ENCODE measurements at regions not wholly inside any gene's neighbourhood (a gene's known extent, or its start where the extent isn't known, plus 50 kb on each side); places are given as distances from the start of the nearest gene placed in this dataset.

- no peak for TF ChIP-seq NFE2L1 (tag; IDR thresholded peaks at IDR 0.05; ENCODE audit: borderline replicate concordance, low read depth)
- no peak for TF ChIP-seq LCOR (CRISPR knock-in tag; IDR thresholded peaks at IDR 0.05)
- TF ChIP-seq PTBP1 (IDR thresholded peaks at IDR 0.05; ENCODE audit: low read depth, low read length) = no peak
- TF ChIP-seq POLR2AphosphoS5 (IDR thresholded peaks at IDR 0.05; ENCODE audit: control insufficient read depth, insufficient read depth, low read depth, low read length) = no peak
- no peak for TF ChIP-seq POLR2A (conservative IDR thresholded peaks at IDR 0.05)
- TF ChIP-seq, protein P1, sequence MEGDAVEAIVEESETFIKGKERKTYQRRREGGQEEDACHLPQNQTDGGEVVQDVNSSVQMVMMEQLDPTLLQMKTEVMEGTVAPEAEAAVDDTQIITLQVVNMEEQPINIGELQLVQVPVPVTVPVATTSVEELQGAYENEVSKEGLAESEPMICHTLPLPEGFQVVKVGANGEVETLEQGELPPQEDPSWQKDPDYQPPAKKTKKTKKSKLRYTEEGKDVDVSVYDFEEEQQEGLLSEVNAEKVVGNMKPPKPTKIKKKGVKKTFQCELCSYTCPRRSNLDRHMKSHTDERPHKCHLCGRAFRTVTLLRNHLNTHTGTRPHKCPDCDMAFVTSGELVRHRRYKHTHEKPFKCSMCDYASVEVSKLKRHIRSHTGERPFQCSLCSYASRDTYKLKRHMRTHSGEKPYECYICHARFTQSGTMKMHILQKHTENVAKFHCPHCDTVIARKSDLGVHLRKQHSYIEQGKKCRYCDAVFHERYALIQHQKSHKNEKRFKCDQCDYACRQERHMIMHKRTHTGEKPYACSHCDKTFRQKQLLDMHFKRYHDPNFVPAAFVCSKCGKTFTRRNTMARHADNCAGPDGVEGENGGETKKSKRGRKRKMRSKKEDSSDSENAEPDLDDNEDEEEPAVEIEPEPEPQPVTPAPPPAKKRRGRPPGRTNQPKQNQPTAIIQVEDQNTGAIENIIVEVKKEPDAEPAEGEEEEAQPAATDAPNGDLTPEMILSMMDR (IDR thresholded peaks at IDR 0.05 in 2 of 3, conservative IDR thresholded peaks at IDR 0.05 in 1 of 3; ENCODE audit: insufficient read depth in 2 of 3, low read depth in 1 of 3, low read length in 3 of 3) = no peak
- no peak for TF ChIP-seq KLF6 (CRISPR knock-in tag; IDR thresholded peaks at IDR 0.05; ENCODE audit: borderline replicate concordance)
- no peak for TF ChIP-seq SIX5 (IDR thresholded peaks at IDR 0.05; ENCODE audit: borderline replicate concordance in 1 of 2, insufficient read depth in 1 of 2, low read depth in 1 of 2, low read length in 2 of 2)
- no peak for TF ChIP-seq HNRNPL (IDR thresholded peaks at IDR 0.05; ENCODE audit: low read depth, low read length)
- no peak for TF ChIP-seq ETS2 (tag; IDR thresholded peaks at IDR 0.05; ENCODE audit: borderline replicate concordance, poor library complexity, severe bottlenecking)
- TF ChIP-seq SP2 (IDR thresholded peaks at IDR 0.05; ENCODE audit: extremely low read depth, low read depth, low read length, poor library complexity, severe bottlenecking) = no peak
- TF ChIP-seq, protein P2, sequence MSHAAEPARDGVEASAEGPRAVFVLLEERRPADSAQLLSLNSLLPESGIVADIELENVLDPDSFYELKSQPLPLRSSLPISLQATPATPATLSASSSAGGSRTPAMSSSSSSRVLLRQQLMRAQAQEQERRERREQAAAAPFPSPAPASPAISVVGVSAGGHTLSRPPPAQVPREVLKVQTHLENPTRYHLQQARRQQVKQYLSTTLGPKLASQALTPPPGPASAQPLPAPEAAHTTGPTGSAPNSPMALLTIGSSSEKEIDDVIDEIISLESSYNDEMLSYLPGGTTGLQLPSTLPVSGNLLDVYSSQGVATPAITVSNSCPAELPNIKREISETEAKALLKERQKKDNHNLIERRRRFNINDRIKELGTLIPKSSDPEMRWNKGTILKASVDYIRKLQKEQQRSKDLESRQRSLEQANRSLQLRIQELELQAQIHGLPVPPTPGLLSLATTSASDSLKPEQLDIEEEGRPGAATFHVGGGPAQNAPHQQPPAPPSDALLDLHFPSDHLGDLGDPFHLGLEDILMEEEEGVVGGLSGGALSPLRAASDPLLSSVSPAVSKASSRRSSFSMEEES (CRISPR knock-in tag; IDR thresholded peaks at IDR 0.05) = no peak
- TF ChIP-seq TCFL5 (CRISPR knock-in tag; conservative IDR thresholded peaks at IDR 0.05) = no peak
- TF ChIP-seq ATF3 (IDR thresholded peaks at IDR 0.05) = no peak
- no peak for TF ChIP-seq ATF3 (CRISPR knock-in tag; conservative IDR thresholded peaks at IDR 0.05)
Observed at GRCh38 chr13:40208517-40208916, 457.9 kb downstream of the FOXO1 start.
